KMS-11 (cell line): ENCODE measurements at regions not wholly inside any gene's neighbourhood (a gene's known extent, or its start where the extent isn't known, plus 50 kb on each side); places are given as distances from the start of the nearest gene placed in this dataset.
A peak's percentile ranks its signal among the peaks of the same experiment; 100 is the strongest.

Experiments
- H2AFZ ChIP-seq: fragments of 200-600 bp; sonication (generic); 2 replicates; pipeline ENCODE4 v1.6.1; 2016; ENCODE audit warnings: antibody characterized with exemption, mixed run types, low read depth
- H3K27ac ChIP-seq: fragments of 200-600 bp; sonication (generic); 2 replicates; pipeline ENCODE4 v1.6.1; 2016; ENCODE audit warnings: mild to moderate bottlenecking, mixed run types
- H3K27me3 ChIP-seq: fragments of 200-600 bp; sonication (generic); 2 replicates; pipeline ENCODE4 v1.6.1; 2017; ENCODE audit warnings: mild to moderate bottlenecking, low read depth, mixed run types, moderate library complexity; ENCODE audit not compliant: insufficient read depth
- H3K36me3 ChIP-seq: fragments of 200-600 bp; sonication (generic); 2 replicates; pipeline ENCODE4 v1.6.1; 2017; ENCODE audit warnings: mild to moderate bottlenecking, mixed run types; ENCODE audit not compliant: insufficient read depth
- H3K4me1 ChIP-seq: fragments of 200-600 bp; sonication (generic); 2 replicates; pipeline ENCODE4 v1.6.1; 2016; ENCODE audit warnings: mild to moderate bottlenecking, low read depth, mixed run types; ENCODE audit not compliant: poor library complexity, severe bottlenecking
- H3K4me2 ChIP-seq: fragments of 200-600 bp; sonication (generic); 2 replicates; pipeline ENCODE4 v1.7.0; 2016; ENCODE audit warnings: mild to moderate bottlenecking, mixed run types
- H3K4me3 ChIP-seq: fragments of 200-600 bp; sonication (generic); IDR thresholded peaks from 2 replicates; pipeline ENCODE4 v1.6.1; 2017; ENCODE audit warnings: low read depth, low read length, mixed read lengths; ENCODE audit not compliant: insufficient read depth
- H3K79me2 ChIP-seq: fragments of 200-600 bp; sonication (generic); 2 replicates; pipeline ENCODE4 v1.6.1; 2016; ENCODE audit warnings: low read depth, mixed run types; ENCODE audit not compliant: insufficient read depth
- H3K9ac ChIP-seq: fragments of 200-600 bp; sonication (generic); 2 replicates; pipeline ENCODE4 v1.6.1; 2016; ENCODE audit warnings: mild to moderate bottlenecking, mixed run types
- H4K20me1 ChIP-seq: fragments of 200-600 bp; sonication (generic); 2 replicates; pipeline ENCODE4 v1.6.1; 2016; ENCODE audit warnings: mild to moderate bottlenecking, mixed run types; ENCODE audit not compliant: insufficient read depth
- TF ChIP-seq, protein P1 (sequence below): fragments of 200-600 bp; sonication (generic); conservative IDR thresholded peaks from 2 replicates; pipeline ENCODE4 v1.6.1; 2017; ENCODE audit warnings: low read depth, mild to moderate bottlenecking, antibody characterized with exemption, low read length, moderate library complexity, mixed read lengths

DNA sequence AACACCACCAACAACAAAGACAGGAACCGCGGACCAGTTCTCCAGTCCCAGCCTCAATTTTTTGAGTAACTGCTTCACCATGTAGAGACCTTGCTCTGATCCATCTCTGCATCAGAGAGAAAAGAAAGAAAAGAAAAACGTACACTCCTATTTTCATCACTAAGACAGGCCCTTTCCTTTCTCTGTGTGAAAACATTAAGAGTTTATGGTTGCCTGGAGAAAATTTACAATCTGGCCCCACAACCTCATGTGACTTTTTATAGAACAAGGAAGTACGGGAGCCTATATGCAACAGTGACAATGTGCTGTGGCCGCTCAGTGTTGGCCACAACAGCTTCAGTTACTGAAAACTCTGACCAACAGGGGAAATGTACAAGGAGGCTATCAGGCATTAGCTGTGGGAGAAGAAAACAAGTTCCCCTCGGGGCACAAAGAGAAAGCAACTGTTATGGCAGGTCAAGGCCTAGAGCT, 272.9 kb upstream of the PTGER4 start:
- H3K4me1 ChIP-seq = peaks cover 33% of the 10 kb centered on the region
- no peaks in the 10 kb centered on the region for H3K27me3 ChIP-seq
- no peaks in the 10 kb centered on the region for H4K20me1 ChIP-seq
- H3K36me3 ChIP-seq = no peaks in the 10 kb centered on the region
- no peak overlapping the region for H3K27ac ChIP-seq
- H2AFZ ChIP-seq = no peak overlapping the region
- H3K79me2 ChIP-seq = no peaks in the 10 kb centered on the region
- no peak overlapping the region for H3K4me3 ChIP-seq
- no peak overlapping the region for H3K9ac ChIP-seq
- TF ChIP-seq, protein P1, sequence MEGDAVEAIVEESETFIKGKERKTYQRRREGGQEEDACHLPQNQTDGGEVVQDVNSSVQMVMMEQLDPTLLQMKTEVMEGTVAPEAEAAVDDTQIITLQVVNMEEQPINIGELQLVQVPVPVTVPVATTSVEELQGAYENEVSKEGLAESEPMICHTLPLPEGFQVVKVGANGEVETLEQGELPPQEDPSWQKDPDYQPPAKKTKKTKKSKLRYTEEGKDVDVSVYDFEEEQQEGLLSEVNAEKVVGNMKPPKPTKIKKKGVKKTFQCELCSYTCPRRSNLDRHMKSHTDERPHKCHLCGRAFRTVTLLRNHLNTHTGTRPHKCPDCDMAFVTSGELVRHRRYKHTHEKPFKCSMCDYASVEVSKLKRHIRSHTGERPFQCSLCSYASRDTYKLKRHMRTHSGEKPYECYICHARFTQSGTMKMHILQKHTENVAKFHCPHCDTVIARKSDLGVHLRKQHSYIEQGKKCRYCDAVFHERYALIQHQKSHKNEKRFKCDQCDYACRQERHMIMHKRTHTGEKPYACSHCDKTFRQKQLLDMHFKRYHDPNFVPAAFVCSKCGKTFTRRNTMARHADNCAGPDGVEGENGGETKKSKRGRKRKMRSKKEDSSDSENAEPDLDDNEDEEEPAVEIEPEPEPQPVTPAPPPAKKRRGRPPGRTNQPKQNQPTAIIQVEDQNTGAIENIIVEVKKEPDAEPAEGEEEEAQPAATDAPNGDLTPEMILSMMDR = no peak
- no peak overlapping the region for H3K4me2 ChIP-seq

DNA sequence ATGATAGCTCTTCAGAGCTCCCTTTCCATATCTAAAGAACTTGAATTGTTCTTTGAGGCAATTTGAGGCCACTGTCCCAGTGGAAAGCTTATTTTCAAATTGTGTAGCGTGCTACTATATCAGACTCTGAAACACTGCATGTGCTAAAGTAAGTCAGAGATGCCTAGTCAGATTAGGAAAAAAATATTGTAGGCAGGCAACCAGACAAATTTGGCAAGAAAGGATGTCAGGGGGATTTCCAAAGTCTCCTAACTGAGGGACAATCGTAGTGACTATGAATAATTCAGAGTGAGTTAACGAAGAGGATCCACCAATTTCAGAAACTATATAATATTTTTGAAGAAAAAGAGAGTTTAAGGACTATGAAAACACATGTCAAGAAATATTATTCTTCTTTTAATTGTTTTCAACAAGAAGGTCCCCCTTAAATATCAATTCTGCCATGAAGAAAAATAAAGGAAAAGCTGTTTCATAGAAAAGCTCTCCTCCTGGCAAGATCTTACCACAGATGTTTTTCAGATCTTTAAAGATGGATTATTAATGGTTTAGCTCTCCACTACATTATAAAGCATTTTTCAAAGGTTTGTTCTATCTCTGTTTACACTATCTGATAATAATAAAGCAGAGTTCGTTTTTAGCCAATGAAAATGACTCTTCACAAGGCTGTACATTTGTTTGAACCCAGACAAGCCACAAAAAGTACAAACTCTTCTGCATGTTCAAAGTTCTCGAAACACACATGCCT, 273.5 kb upstream of the PTGER4 start:
- no peaks in the 10 kb centered on the region for H3K27me3 ChIP-seq

GRCh38 chr5:40405230-40405629, 274.5 kb upstream of the PTGER4 start:
- H3K4me2 ChIP-seq = peak overlapping the region; percentile 63

More for the DNA sequence above, 273.5 kb upstream of the PTGER4 start:
- no peak overlapping the region for H2AFZ ChIP-seq
- H3K4me3 ChIP-seq = no peak overlapping the region
- H3K36me3 ChIP-seq = no peaks in the 10 kb centered on the region
- H3K27ac ChIP-seq = no peak overlapping the region
- no peaks in the 10 kb centered on the region for H4K20me1 ChIP-seq
- H3K4me2 ChIP-seq = no peak overlapping the region
- H3K79me2 ChIP-seq = no peaks in the 10 kb centered on the region
- TF ChIP-seq, protein P1 = no peak
- H3K4me1 ChIP-seq = peaks cover 33% of the 10 kb centered on the region
- H3K9ac ChIP-seq = no peak overlapping the region

DNA sequence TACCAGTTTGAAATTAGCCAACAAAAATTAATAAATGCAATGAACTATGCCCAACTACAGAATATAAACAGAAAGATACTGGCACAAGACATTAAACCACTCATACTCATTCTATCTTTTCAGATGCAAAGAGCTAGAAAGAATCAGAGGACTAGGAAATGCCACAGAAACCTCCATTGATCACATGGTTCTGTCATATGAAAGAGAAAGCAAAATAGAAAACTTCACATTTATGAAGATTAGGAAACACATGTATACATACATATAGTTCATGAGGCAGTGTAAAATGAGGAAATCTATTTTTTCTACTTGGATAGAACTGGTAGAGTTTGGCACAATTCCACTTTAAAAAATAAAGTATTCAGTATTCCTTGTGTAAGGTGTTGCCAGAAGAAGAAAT, 275.1 kb upstream of the PTGER4 start:
- peak overlapping the region; percentile 59 for H2AFZ ChIP-seq

More at GRCh38 chr5:40405230-40405629, 274.5 kb upstream of the PTGER4 start:
- Histone ChIP-seq H3K79me2 (no peaks in the 10 kb centered on the region), H3K9ac (no peak overlapping the region), H4K20me1 (no peaks in the 10 kb centered on the region), H3K27me3 (no peaks in the 10 kb centered on the region), H3K4me1 (peaks cover 33% of the 10 kb centered on the region), H3K4me3 (no peak overlapping the region), H3K27ac (no peak overlapping the region), H3K36me3 (no peaks in the 10 kb centered on the region), H2AFZ (0 out of 2 replicates have a peak overlapping the region, but pooled peaks have one; percentile 59)
- TF ChIP-seq, protein P1 = no peak

More for the DNA sequence above, 275.1 kb upstream of the PTGER4 start:
- Histone ChIP-seq H3K27me3 (no peaks in the 10 kb centered on the region), H4K20me1 (no peaks in the 10 kb centered on the region), H3K79me2 (no peaks in the 10 kb centered on the region), H3K9ac (no peak overlapping the region), H3K4me1 (peaks cover 33% of the 10 kb centered on the region), H3K27ac (peak overlapping the region; percentile 22; the same call in 1 of the 2 replicates), H3K36me3 (no peaks in the 10 kb centered on the region), H3K4me3 (no peak overlapping the region), H3K4me2 (peak overlapping the region; percentile 63)
- TF ChIP-seq, protein P1 = no peak
